ENCODE measurements at regions not wholly inside any gene's neighbourhood (a gene's known extent, or its start where the extent isn't known, plus 50 kb on each side); places are given as distances from the start of the nearest gene placed in this dataset.
"Not testable (repeated sequence)": the region's sequence is repeated elsewhere in the genome, so short reads cannot be mapped to it uniquely, and the experiment has no call there.

GRCh38 chr13:37164635-37165034 is 59.2 kb upstream of the CSNK1A1L start:
- Mint-ChIP-seq H3K27me3 (peaks cover 5% of the 10 kb centered on the region), H3K9me3 (peaks cover 2 to 14% (median 6%) of the 10 kb centered on the region in 7 donors), H3K36me3 (no peaks in the 10 kb centered on the region), H3K4me1 (no peaks in the 10 kb centered on the region), H3K27ac (no peak overlapping the region), H3K4me3 (no peak overlapping the region)
- Histone ChIP-seq H3K4me3 (ENCODE audit: low read depth, low read length) (no peak overlapping the region), H3K27me3 (ENCODE audit: control insufficient read depth, insufficient read depth, low read length) (no peaks in the 10 kb centered on the region), H3K27ac (ENCODE audit: insufficient read depth, low read length, poor library complexity, severe bottlenecking) (no peak overlapping the region), H3K36me3 (ENCODE audit: control insufficient read depth, insufficient read depth, low read length) (no peaks in the 10 kb centered on the region), H3K9me3 (ENCODE audit: control insufficient read depth in 2 of 2, low read length in 2 of 2) (no peaks in the 10 kb centered on the region), H3K4me1 (ENCODE audit: control insufficient read depth, insufficient read depth, low read length, poor library complexity, severe bottlenecking) (no peaks in the 10 kb centered on the region)
- DNase-seq (no peak), ATAC-seq (ENCODE audit: low read depth in 2 of 2) (no peak)

- Mint-ChIP-seq H3K36me3 (no peaks in the 10 kb centered on the region), H3K27me3 (peaks cover 5% of the 10 kb centered on the region), H3K27ac (no peak overlapping the region), H3K4me3 (no peak overlapping the region), H3K9me3 (peaks cover 2 to 21% (median 8%) of the 10 kb centered on the region in 7 donors), H3K4me1 (no peaks in the 10 kb centered on the region)
- DNase-seq (no peak), ATAC-seq (ENCODE audit: low read depth in 2 of 2) (no peak)
- H3K9me3 ChIP-seq (ENCODE audit: control insufficient read depth in 2 of 2, low read length in 2 of 2) = no peaks in the 10 kb centered on the region
- H3K4me3 ChIP-seq (ENCODE audit: low read depth, low read length) = no peak overlapping the region
- no peak overlapping the region for H3K27ac ChIP-seq (ENCODE audit: insufficient read depth, low read length, poor library complexity, severe bottlenecking)
- no peaks in the 10 kb centered on the region for H3K4me1 ChIP-seq (ENCODE audit: control insufficient read depth, insufficient read depth, low read length, poor library complexity, severe bottlenecking)
- no peaks in the 10 kb centered on the region for H3K36me3 ChIP-seq (ENCODE audit: control insufficient read depth, insufficient read depth, low read length)
- H3K27me3 ChIP-seq (ENCODE audit: control insufficient read depth, insufficient read depth, low read length) = no peaks in the 10 kb centered on the region
Measured at GRCh38 chr13:37163641-37164265, 58.3 kb upstream of the CSNK1A1L start.

GRCh38 chr13:37158481-37158880 is 53.0 kb upstream of the CSNK1A1L start:
- H3K4me1 Mint-ChIP-seq = no peaks in the 10 kb centered on the region
- peaks cover 2 to 31% (median 8%) of the 10 kb centered on the region in 7 donors for H3K9me3 Mint-ChIP-seq
- H3K27ac ChIP-seq (ENCODE audit: insufficient read depth, low read length, poor library complexity, severe bottlenecking) = no peak overlapping the region
- DNase-seq = no peak
- no peaks in the 10 kb centered on the region for H3K36me3 ChIP-seq (ENCODE audit: control insufficient read depth, insufficient read depth, low read length)
- H3K27me3 Mint-ChIP-seq = no peaks in the 10 kb centered on the region
- no peaks in the 10 kb centered on the region for H3K9me3 ChIP-seq (ENCODE audit: control insufficient read depth in 2 of 2, low read length in 2 of 2)
- H3K27me3 ChIP-seq (ENCODE audit: control insufficient read depth, insufficient read depth, low read length) = no peaks in the 10 kb centered on the region
- no peak for ATAC-seq (ENCODE audit: low read depth in 2 of 2)
- no peak overlapping the region for H3K27ac Mint-ChIP-seq
- H3K4me3 ChIP-seq (ENCODE audit: low read depth, low read length) = no peak overlapping the region
- no peak overlapping the region for H3K4me3 Mint-ChIP-seq
- no peaks in the 10 kb centered on the region for H3K4me1 ChIP-seq (ENCODE audit: control insufficient read depth, insufficient read depth, low read length, poor library complexity, severe bottlenecking)
- peaks cover 4% of the 10 kb centered on the region for H3K36me3 Mint-ChIP-seq

- H3K36me3 Mint-ChIP-seq; DNase-seq; H3K4me1 Mint-ChIP-seq; H3K27me3 Mint-ChIP-seq; H3K4me3 ChIP-seq (ENCODE audit: low read depth, low read length); H3K4me1 ChIP-seq (ENCODE audit: control insufficient read depth, insufficient read depth, low read length, poor library complexity, severe bottlenecking); H3K36me3 ChIP-seq (ENCODE audit: control insufficient read depth, insufficient read depth, low read length); H3K4me3 Mint-ChIP-seq; H3K9me3 ChIP-seq (ENCODE audit: control insufficient read depth in 2 of 2, low read length in 2 of 2); H3K27me3 ChIP-seq (ENCODE audit: control insufficient read depth, insufficient read depth, low read length); H3K27ac ChIP-seq (ENCODE audit: insufficient read depth, low read length, poor library complexity, severe bottlenecking); H3K27ac Mint-ChIP-seq; ATAC-seq (ENCODE audit: low read depth in 2 of 2): not testable (repeated sequence)
- H3K9me3 Mint-ChIP-seq = peaks cover 0 to 23% (median 5%) of the 10 kb centered on the region in 7 donors
Measured at GRCh38 chr13:37155613-37156097, 50.2 kb upstream of the CSNK1A1L start.

Measured in CD4-positive, CD25-positive, alpha-beta regulatory T cell (primary cell).